ENCODE measurements at regions not wholly inside any gene's neighbourhood (a gene's known extent, or its start where the extent isn't known, plus 50 kb on each side); places are given as distances from the start of the nearest gene placed in this dataset.
"Not testable (repeated sequence)": the region's sequence is repeated elsewhere in the genome, so short reads cannot be mapped to it uniquely, and the experiment has no call there.

DNA sequence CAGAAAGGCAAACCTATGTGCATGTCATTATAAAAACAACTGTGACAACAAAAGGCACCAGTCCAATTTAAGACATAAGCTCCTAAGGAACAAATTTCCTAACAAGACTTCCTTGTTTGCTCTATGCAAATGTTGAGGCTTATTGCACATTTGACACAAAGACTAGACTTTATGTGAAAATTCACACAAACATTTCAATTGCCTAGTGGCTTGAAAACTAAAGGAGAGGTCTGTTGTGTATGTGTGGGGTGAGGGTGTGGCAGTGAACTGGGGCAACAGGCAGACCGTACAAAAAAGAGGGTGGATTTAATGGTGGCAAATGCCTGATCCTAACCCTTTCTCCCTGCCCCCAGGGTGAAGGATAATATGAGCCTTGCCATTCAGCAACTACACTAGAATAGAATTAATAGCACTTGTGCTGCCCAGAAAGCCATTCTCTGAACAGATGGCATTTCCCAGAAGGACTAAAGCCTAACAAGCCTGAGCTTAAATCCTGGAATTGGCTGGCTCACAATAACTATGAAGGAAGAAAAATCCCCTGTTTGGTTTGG, 73.9 kb downstream of the GLUL start:
- DNase-seq = peak; percentile 32
- Histone ChIP-seq H3K27ac (peak overlapping the region; percentile 73), H3K9me3 (ENCODE audit: severe bottlenecking) (no peaks in the 10 kb centered on the region), H3K36me3 (no peaks in the 10 kb centered on the region), H3K4me3 (ENCODE audit: low read depth, low read length) (no peak overlapping the region), H3K27me3 (ENCODE audit: insufficient read depth, low read depth, severe bottlenecking) (no peaks in the 10 kb centered on the region)
- no peak for TF ChIP-seq CTCF (IDR thresholded peaks at IDR 0.05; ENCODE audit: low read depth, low read length)

DNA sequence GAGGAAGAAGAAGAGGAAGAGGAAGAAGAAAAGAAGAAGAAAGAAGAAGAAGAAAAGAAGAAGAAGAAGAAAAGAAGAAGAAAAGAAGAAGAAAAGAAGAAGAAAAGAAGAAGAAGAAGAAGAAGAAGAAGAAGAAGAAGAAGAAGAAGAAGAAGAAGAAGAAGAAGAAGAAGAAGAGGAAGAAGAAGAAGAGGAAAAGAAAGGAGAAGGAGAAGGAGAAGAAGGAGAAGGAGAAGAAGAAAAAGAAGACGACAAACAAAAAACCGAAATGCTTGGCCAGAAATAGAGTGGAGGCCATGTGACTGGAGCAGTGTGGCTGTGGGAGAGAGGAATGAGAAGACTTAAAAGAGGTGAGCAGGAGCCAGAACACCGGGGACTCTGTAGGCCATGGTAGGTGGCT, 75.1 kb downstream of the GLUL start:
- not testable (repeated sequence) for H3K27ac ChIP-seq; H3K36me3 ChIP-seq; H3K9me3 ChIP-seq (ENCODE audit: severe bottlenecking); H3K4me3 ChIP-seq (ENCODE audit: low read depth, low read length); H3K27me3 ChIP-seq (ENCODE audit: insufficient read depth, low read depth, severe bottlenecking); DNase-seq

- DNase-seq = peak; percentile 54
- TF ChIP-seq CTCF (IDR thresholded peaks at IDR 0.05; ENCODE audit: low read depth, low read length) = no peak
- no peaks in the 10 kb centered on the region for H3K9me3 ChIP-seq (ENCODE audit: severe bottlenecking)
- H3K36me3 ChIP-seq = no peaks in the 10 kb centered on the region
- peak overlapping the region; percentile 61 for H3K27ac ChIP-seq
- H3K27me3 ChIP-seq (ENCODE audit: insufficient read depth, low read depth, severe bottlenecking) = no peaks in the 10 kb centered on the region
- no peak overlapping the region for H3K4me3 ChIP-seq (ENCODE audit: low read depth, low read length)
Measured at GRCh38 chr1:182315167-182315556, 76.4 kb downstream of the GLUL start.

DNA sequence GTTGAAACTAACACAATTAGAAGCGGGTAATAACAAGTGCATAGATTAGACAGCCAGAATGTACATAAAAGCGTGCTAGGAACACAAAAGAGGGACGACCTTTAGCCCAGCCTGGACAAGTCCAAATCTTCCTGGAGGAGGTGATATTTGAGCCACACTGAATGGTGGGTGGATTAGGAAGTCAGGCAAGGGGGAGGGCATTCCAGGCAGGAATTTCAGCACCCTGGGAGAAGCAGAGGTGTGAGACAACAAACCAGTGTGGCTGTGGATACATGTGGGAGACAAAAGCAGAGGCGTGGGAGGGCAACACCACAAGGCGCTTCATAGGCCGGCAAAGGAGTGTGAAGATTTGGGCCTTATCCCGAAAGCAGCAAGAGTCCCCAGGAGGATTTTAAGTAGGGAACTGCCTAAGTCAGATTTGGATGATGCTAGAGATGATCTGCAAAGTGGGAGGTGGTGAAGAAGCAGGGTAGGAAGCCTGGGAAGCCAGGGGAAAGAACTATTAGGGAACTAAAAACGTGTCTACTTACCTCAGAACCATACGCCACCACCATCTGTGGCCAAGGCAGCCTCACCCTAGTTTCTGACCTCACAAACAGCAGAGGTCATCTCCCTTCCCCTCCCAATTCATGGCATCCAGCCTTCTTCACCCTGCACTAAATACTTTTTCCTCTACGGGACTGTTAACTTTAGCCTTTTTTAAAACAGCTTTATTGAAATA, 81.8 kb downstream of the GLUL start:
- DNase-seq = no peak
- H3K27ac ChIP-seq = no peak overlapping the region
- no peak for TF ChIP-seq CTCF (IDR thresholded peaks at IDR 0.05; ENCODE audit: low read depth, low read length)
- H3K9me3 ChIP-seq (ENCODE audit: severe bottlenecking) = no peaks in the 10 kb centered on the region
- H3K27me3 ChIP-seq (ENCODE audit: insufficient read depth, low read depth, severe bottlenecking) = no peaks in the 10 kb centered on the region
- H3K36me3 ChIP-seq = no peaks in the 10 kb centered on the region
- H3K4me3 ChIP-seq (ENCODE audit: low read depth, low read length) = no peak overlapping the region

- H3K9me3 ChIP-seq (ENCODE audit: severe bottlenecking) = no peaks in the 10 kb centered on the region
- DNase-seq = no peak
- TF ChIP-seq CTCF (IDR thresholded peaks at IDR 0.05; ENCODE audit: low read depth, low read length) = no peak
- H3K4me3 ChIP-seq (ENCODE audit: low read depth, low read length) = no peak overlapping the region
- H3K27ac ChIP-seq = no peak overlapping the region
- no peaks in the 10 kb centered on the region for H3K36me3 ChIP-seq
- no peaks in the 10 kb centered on the region for H3K27me3 ChIP-seq (ENCODE audit: insufficient read depth, low read depth, severe bottlenecking)
Measured at GRCh38 chr1:182308826-182309225, 82.8 kb downstream of the GLUL start.

DNA sequence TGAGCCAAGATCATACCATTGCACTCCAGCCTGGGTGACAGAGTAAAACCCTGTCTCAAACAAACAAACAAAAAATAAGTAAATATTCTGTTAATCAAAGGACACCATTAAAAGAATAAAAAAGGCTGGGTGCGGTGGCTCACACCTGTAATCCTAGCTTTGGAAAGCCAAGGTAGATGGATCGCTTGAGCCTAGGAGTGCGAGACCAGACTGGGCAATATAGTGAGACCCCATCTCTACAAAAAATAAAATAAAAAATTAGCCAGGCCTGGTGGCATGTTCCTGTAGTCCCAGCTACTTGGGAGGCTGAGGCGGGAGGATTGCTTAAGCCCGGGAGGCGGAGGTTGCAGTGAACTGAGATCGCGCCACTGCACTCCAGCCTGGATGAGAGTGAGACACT, 84.1 kb downstream of the GLUL start:
- H3K27me3 ChIP-seq (ENCODE audit: insufficient read depth, low read depth, severe bottlenecking); H3K4me3 ChIP-seq (ENCODE audit: low read depth, low read length); H3K36me3 ChIP-seq; H3K27ac ChIP-seq; H3K9me3 ChIP-seq (ENCODE audit: severe bottlenecking); DNase-seq: not testable (repeated sequence)

GRCh38 chr1:182305861-182306260, 85.7 kb downstream of the GLUL start:
- Histone ChIP-seq H3K27ac (no peak overlapping the region), H3K27me3 (ENCODE audit: insufficient read depth, low read depth, severe bottlenecking) (no peaks in the 10 kb centered on the region), H3K4me3 (ENCODE audit: low read depth, low read length) (no peak overlapping the region), H3K36me3 (no peaks in the 10 kb centered on the region), H3K9me3 (ENCODE audit: severe bottlenecking) (no peaks in the 10 kb centered on the region)
- TF ChIP-seq CTCF (IDR thresholded peaks at IDR 0.05; ENCODE audit: low read depth, low read length) = no peak
- no peak for DNase-seq
